ENCODE measurements at regions not wholly inside any gene's neighbourhood (a gene's known extent, or its start where the extent isn't known, plus 50 kb on each side); places are given as distances from the start of the nearest gene placed in this dataset.

GRCh38 chr7:88610942-88611341, 148.6 kb upstream of the ZNF804B start:
- TF ChIP-seq SIN3A (IDR thresholded peaks at IDR 0.05; ENCODE audit: borderline replicate concordance, low read depth, low read length), result no peak
- no peak for TF ChIP-seq ZFP41 (CRISPR knock-in tag; IDR thresholded peaks at IDR 0.05; ENCODE audit: borderline replicate concordance)
- TF ChIP-seq SRF (IDR thresholded peaks at IDR 0.05; ENCODE audit: low read depth, low read length), result no peak
- no peak for TF ChIP-seq SOX13 (IDR thresholded peaks at IDR 0.05)
- TF ChIP-seq SOX13 (CRISPR knock-in tag; conservative IDR thresholded peaks at IDR 0.05 in 1 of 2, IDR thresholded peaks at IDR 0.05 in 1 of 2), result no peak
- no peak for TF ChIP-seq CBX1 (IDR thresholded peaks at IDR 0.05; ENCODE audit: low read depth)
- TF ChIP-seq KMT2B (CRISPR knock-in tag; IDR thresholded peaks at IDR 0.05), result no peak
- TF ChIP-seq TFE3 (CRISPR knock-in tag; IDR thresholded peaks at IDR 0.05), result no peak
- TF ChIP-seq CTCF (CRISPR knock-in tag; IDR thresholded peaks at IDR 0.05), result no peak
- TF ChIP-seq ZNF362 (CRISPR knock-in tag; IDR thresholded peaks at IDR 0.05; ENCODE audit: borderline replicate concordance), result no peak
